ENCODE measurements at regions not wholly inside any gene's neighbourhood (a gene's known extent, or its start where the extent isn't known, plus 50 kb on each side); places are given as distances from the start of the nearest gene placed in this dataset.

GRCh38 chr2:177001334-177001733, 211.3 kb upstream of the HNRNPA3 start:
- intact Hi-C loops (cut with micrococcal nuclease; ENCODE audit: unreplicated experiment): no loop called here
- H4K20me1 ChIP-seq (ENCODE audit: insufficient read depth, low read length): no peaks in the 10 kb centered on the region
- 38% methylated on average over 2 of the region's 2 CpGs for WGBS (ENCODE audit: low lambda C conversion rate)
- POLR2A ChIA-PET: no interaction called here
- in situ Hi-C loops (cut with HindIII; ENCODE audit: extremely low pct_ligation_motif_present, low pct_unique_long_range_greater_than_20kb): no loop called here
- CTCF ChIA-PET (ENCODE audit: low intra/inter-chr PET ratio, low total read pairs): no interaction called here
- peaks cover 10% of the 10 kb centered on the region; the same call in 1 of the 2 replicates for H3K4me1 ChIP-seq (ENCODE audit: insufficient read depth, low read length)
- H2AFZ ChIP-seq (ENCODE audit: low read length): no peak overlapping the region
- H3K9ac ChIP-seq (ENCODE audit: insufficient read depth, low read depth, low read length): no peak overlapping the region
- no peak overlapping the region for H3K4me3 ChIP-seq (replicated peaks in 1 of 3; ENCODE audit: insufficient read depth in 1 of 3, low read depth in 2 of 3, low read length in 3 of 3)
- no peaks in the 10 kb centered on the region for H3K9me3 ChIP-seq (ENCODE audit: low read length)
- ATAC-seq: no peak
- H3K27ac ChIP-seq (ENCODE audit: extremely low read length, insufficient read depth, low read length): no peak overlapping the region
- H3K36me3 ChIP-seq (replicated peaks in 1 of 2; ENCODE audit: control insufficient read depth in 1 of 2, insufficient read depth in 2 of 2, low read length in 2 of 2): no peaks in the 10 kb centered on the region
- DNase-seq (ENCODE audit: low spot score): no peak
- no peak for FAIRE-seq
- no peak overlapping the region for H3K4me2 ChIP-seq (ENCODE audit: low read depth, low read length)
- no peaks in the 10 kb centered on the region for H3K79me2 ChIP-seq (ENCODE audit: insufficient read depth, low read length)
- TF ChIP-seq HMG20A (CRISPR knock-in tag; IDR thresholded peaks at IDR 0.05; ENCODE audit: borderline replicate concordance) (no peak), ZNF562 (CRISPR knock-in tag; IDR thresholded peaks at IDR 0.05; ENCODE audit: borderline replicate concordance) (no peak), ZNF224 (CRISPR knock-in tag; IDR thresholded peaks at IDR 0.05) (no peak), ELF1 (CRISPR knock-in tag; IDR thresholded peaks at IDR 0.05) (no peak), TEAD2 (CRISPR knock-in tag; IDR thresholded peaks at IDR 0.05) (no peak), NFYB (CRISPR knock-in tag; IDR thresholded peaks at IDR 0.05) (no peak), FOXJ3 (CRISPR knock-in tag; IDR thresholded peaks at IDR 0.05; ENCODE audit: borderline replicate concordance) (no peak)
- TF ChIP-seq, protein P1, sequence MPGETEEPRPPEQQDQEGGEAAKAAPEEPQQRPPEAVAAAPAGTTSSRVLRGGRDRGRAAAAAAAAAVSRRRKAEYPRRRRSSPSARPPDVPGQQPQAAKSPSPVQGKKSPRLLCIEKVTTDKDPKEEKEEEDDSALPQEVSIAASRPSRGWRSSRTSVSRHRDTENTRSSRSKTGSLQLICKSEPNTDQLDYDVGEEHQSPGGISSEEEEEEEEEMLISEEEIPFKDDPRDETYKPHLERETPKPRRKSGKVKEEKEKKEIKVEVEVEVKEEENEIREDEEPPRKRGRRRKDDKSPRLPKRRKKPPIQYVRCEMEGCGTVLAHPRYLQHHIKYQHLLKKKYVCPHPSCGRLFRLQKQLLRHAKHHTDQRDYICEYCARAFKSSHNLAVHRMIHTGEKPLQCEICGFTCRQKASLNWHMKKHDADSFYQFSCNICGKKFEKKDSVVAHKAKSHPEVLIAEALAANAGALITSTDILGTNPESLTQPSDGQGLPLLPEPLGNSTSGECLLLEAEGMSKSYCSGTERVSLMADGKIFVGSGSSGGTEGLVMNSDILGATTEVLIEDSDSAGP (CRISPR knock-in tag; IDR thresholded peaks at IDR 0.05; ENCODE audit: borderline replicate concordance): no peak
- TF ChIP-seq, protein P2, sequence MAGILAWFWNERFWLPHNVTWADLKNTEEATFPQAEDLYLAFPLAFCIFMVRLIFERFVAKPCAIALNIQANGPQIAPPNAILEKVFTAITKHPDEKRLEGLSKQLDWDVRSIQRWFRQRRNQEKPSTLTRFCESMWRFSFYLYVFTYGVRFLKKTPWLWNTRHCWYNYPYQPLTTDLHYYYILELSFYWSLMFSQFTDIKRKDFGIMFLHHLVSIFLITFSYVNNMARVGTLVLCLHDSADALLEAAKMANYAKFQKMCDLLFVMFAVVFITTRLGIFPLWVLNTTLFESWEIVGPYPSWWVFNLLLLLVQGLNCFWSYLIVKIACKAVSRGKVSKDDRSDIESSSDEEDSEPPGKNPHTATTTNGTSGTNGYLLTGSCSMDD (CRISPR knock-in tag; IDR thresholded peaks at IDR 0.05): no peak
- H3K27me3 ChIP-seq (ENCODE audit: control insufficient read depth in 1 of 2, insufficient read depth in 2 of 2, low read length in 2 of 2): no peaks in the 10 kb centered on the region
- no TSS peak for BruUV-seq (replicated peaks)

Data from HepG2 (cell line).